GM21526 (cell line): ENCODE measurements at regions not wholly inside any gene's neighbourhood (a gene's known extent, or its start where the extent isn't known, plus 50 kb on each side); places are given as distances from the start of the nearest gene placed in this dataset.

Experiments used
- ATAC-seq: cut with Tn5 transposase; IDR thresholded peaks from one replicate; pipeline ENCODE4 v1.9.1; 2021; ENCODE audit warnings: moderate library complexity; ENCODE audit not compliant: unreplicated experiment, low FRiP score

GRCh38 chr15:47607695-47608094 is 109.6 kb upstream of the SEMA6D start:
- no peak for ATAC-seq

- no peak for ATAC-seq
Observed at GRCh38 chr15:47609693-47610092, 107.6 kb upstream of the SEMA6D start.

- ATAC-seq: no peak
Observed at GRCh38 chr15:47610736-47611135, 106.6 kb upstream of the SEMA6D start.

- ATAC-seq: no peak
Observed at GRCh38 chr15:47614360-47615011, 102.8 kb upstream of the SEMA6D start.

- no peak for ATAC-seq
Observed at GRCh38 chr15:47616876-47617275, 100.4 kb upstream of the SEMA6D start.

GRCh38 chr15:47618241-47618640 is 99.1 kb upstream of the SEMA6D start:
- ATAC-seq: no peak

GRCh38 chr15:47620960-47621681 is 96.2 kb upstream of the SEMA6D start:
- ATAC-seq: no peak

- no peak for ATAC-seq
Observed at GRCh38 chr15:47622055-47622454, 95.2 kb upstream of the SEMA6D start.

GRCh38 chr15:47624503-47624902 is 92.8 kb upstream of the SEMA6D start:
- ATAC-seq: no peak

GRCh38 chr15:47639042-47639441 is 78.3 kb upstream of the SEMA6D start:
- ATAC-seq: no peak

- ATAC-seq: no peak
Observed at GRCh38 chr15:47640079-47640478, 77.2 kb upstream of the SEMA6D start.

GRCh38 chr15:47640901-47641300 is 76.4 kb upstream of the SEMA6D start:
- ATAC-seq: no peak

GRCh38 chr15:47644722-47645121 is 72.6 kb upstream of the SEMA6D start:
- no peak for ATAC-seq

- no peak for ATAC-seq
Observed at GRCh38 chr15:47650564-47650963, 66.7 kb upstream of the SEMA6D start.

GRCh38 chr15:47652328-47652727 is 65.0 kb upstream of the SEMA6D start:
- ATAC-seq: no peak

- ATAC-seq: no peak
Observed at GRCh38 chr15:47652844-47653243, 64.5 kb upstream of the SEMA6D start.

- ATAC-seq: no peak
Observed at GRCh38 chr15:47661661-47662180, 55.6 kb upstream of the SEMA6D start.

- no peak for ATAC-seq
Observed at GRCh38 chr15:47663101-47663500, 54.2 kb upstream of the SEMA6D start.
